HG03439 (cell line): ENCODE measurements at regions not wholly inside any gene's neighbourhood (a gene's known extent, or its start where the extent isn't known, plus 50 kb on each side); places are given as distances from the start of the nearest gene placed in this dataset.
A peak's percentile ranks its signal among the peaks of the same experiment; 100 is the strongest.

ENCODE experiments used
- ATAC-seq: cut with Tn5 transposase; IDR thresholded peaks from one replicate; pipeline ENCODE4 v1.9.1; 2021; ENCODE audit warnings: mild to moderate bottlenecking, moderate library complexity; ENCODE audit not compliant: unreplicated experiment

- no peak for ATAC-seq
Measured at GRCh38 chr2:14358774-14359173, 273.7 kb upstream of the LRATD1 start.

- ATAC-seq, result no peak
Measured at GRCh38 chr2:14363137-14363536, 269.4 kb upstream of the LRATD1 start.

- ATAC-seq, result no peak
Measured at GRCh38 chr2:14363976-14364375, 268.5 kb upstream of the LRATD1 start.

GRCh38 chr2:14364471-14364870 lies 268.0 kb upstream of the LRATD1 start:
- no peak for ATAC-seq

DNA sequence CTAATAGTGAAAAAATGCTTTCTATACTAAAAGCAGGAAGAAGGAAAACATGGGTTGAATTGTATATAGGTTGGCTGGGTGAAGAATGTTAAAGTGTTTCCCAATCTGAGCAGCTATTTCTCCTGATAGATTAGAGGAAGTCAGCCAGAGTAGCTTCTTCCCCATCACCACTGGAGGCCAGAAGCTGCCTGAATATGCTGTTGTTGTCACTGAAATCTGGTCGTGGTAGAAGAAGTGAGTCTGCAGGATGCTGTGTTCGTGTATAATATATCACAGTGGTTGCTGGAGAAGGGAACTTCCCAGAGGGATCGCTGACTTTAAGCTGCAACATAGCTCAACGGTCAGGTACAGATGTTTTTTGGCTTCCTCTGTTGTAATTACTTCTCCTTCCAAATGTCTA lies 247.5 kb upstream of the LRATD1 start:
- no peak for ATAC-seq

DNA sequence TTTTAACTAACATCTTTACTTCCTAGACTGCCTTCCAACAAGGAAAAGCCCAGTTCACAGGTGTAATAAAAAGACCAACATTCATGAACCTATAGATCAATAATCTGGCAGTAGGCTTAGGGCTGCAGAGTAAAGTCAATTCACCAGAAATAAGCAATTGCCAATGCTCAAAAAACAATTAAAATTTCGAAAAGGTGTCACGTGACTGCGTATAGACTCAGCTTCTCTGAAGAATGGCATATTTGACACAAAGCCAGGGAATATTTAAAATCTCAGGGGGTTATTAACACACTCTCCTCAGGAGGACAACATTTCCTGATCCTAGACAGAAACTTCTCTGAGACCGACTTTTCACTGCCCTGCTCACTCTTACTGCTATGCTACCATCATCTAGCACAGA lies 245.2 kb upstream of the LRATD1 start:
- ATAC-seq, result no peak

DNA sequence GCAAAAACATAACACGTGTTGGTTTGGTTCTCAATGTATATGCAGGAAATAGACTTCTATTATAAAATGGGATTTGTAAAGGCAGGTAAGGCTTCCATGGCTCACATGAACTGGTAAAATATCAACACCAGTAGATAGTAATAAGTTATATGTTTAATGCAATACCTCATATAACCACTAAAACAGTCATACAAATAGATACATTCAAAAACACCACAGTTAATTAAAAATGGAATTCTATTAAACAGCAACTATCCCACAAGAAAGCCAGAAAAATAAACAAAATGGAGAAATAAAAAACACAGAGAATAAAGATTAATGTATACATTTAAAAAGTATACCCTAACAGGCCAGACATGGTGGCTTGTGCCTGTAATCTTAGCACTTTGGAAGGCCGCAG lies 243.8 kb upstream of the LRATD1 start:
- no peak for ATAC-seq

GRCh38 chr2:14396533-14397083 lies 235.9 kb upstream of the LRATD1 start:
- ATAC-seq, result no peak

- ATAC-seq, result no peak
Measured at GRCh38 chr2:14398641-14399040, 233.9 kb upstream of the LRATD1 start.

DNA sequence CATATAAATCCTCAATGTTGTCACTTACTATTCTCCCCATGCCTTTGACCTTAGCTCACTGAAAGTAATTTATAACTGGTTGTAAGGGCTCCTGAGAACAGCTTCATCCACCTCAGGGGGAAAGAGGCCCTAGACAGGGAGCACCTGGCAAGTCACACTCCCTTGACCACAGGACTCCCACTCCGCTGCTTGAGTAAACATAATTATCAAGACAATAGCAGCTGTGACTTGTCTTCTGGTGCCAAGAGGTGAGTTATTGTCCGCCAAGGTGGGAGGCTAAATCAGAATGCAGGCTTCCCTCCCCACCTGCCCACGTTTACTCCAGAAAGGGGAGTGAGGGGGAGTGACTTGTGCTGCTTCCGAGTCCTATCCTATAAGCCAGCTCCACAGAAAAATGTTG lies 230.6 kb upstream of the LRATD1 start:
- ATAC-seq, result no peak

DNA sequence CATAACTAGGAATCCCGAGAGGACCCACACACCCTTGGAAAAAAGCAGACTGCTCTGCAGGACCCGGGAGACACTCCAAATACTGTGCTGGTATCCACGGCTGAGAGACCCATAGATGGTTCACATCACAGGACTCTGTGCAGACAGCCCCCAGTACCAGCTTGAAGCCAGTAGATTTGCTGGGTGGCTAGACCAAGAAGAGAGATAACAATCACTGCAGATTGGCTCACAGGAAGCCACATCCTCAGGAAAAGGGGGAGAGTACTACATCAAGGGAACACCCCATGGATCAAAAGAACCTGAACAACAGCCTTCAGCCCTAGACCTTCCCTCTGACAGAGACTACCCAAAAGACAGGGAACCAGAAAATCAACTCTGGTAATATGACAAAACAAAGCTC lies 223.8 kb upstream of the LRATD1 start:
- no peak for ATAC-seq

DNA sequence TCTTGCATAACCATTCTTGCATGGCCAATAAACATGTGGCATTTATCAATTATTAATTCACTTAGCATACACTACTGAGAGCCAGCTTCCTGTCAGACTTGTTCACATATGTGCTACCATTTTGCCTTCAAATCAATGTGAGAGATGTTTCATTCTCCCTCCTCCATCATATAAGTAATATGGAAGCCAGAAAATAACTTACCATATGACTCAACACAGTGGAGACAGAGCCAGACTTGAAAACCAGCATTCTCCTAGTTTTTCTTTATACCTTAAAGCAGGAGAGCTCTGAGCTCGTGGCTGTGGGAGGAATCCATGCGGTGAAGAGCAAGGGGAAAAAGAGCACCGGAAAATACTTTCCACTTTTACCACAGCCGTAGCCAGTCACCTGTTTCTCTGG lies 215.0 kb upstream of the LRATD1 start:
- no peak for ATAC-seq

GRCh38 chr2:14418115-14418514 lies 214.4 kb upstream of the LRATD1 start:
- ATAC-seq, result no peak

- no peak for ATAC-seq
Measured at GRCh38 chr2:14420851-14421250, 211.7 kb upstream of the LRATD1 start.

DNA sequence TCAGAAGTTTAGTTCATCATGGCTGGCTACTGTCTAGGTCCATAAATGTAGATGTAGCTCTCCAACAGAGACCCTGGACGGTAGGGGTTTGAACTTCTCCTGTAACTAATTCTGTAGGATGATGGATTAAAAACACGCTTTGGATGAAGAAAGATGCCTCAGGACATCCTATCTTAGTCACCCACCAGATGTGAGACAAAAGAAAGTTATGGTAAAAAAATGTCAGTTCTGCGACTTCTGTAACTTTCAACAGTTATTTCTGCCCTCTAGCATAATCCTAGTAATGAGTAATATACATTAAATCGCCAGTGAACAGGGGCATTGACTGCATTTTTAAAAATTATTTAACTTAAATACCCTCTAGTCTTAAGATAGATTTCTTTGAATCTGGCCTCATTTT lies 210.1 kb upstream of the LRATD1 start:
- no peak for ATAC-seq

DNA sequence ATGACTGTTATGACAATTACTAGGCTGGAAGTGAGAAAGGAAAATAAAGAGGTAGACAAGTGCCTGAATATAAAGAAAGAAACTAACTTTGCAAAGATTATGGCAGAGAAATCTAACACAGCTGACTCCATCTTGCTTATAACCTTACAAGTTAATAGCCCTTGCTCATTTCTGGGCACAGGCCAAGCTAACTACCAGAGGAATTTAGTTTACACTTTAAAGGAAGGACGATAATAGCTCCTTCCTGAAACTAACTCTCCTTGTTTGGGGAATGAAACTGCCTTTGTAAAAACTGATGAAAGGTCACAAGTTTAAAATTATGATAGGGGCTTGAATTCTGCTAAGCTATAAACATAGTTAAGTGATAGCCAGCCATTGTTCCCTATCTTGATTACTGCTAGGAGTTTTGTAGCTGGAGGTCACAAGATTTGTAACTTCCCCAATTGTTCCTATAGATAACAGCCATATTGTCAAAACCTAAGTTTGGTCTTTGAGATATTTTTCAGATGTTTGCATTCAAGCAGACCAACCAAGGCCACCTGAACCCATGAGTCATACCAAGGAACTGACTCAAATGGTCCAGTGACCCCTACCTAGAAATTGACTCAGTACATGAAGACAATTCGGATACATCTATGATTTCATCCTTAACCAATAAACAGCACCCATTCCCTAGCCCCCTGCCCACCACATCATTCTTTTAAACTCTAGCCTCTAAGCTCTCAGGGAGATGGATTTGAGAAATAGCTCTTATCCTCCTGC lies 209.2 kb upstream of the LRATD1 start:
- ATAC-seq, result no peak

GRCh38 chr2:14424478-14425390 lies 207.8 kb upstream of the LRATD1 start:
- ATAC-seq, result peak; percentile 57

DNA sequence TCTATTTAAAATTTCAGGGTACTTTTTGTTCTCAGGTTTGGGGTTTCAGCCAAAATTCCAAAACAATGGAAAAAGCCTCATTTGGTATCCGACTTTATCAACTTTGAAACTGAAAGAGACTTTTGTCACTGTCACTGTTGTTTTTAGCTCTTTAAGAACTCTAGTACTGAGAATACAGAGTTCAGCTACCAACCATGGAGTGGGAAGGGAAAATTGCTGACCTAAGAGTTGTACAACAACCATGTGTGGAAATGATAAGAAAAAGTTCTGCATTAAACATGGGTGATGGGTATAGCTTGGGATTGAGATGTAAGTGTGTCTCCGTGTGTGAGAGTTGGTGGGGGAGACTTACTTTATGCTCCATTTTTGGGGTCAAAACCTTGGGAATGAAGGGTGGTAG lies 206.6 kb upstream of the LRATD1 start:
- no peak for ATAC-seq

GRCh38 chr2:14428056-14428455 lies 204.5 kb upstream of the LRATD1 start:
- no peak for ATAC-seq

DNA sequence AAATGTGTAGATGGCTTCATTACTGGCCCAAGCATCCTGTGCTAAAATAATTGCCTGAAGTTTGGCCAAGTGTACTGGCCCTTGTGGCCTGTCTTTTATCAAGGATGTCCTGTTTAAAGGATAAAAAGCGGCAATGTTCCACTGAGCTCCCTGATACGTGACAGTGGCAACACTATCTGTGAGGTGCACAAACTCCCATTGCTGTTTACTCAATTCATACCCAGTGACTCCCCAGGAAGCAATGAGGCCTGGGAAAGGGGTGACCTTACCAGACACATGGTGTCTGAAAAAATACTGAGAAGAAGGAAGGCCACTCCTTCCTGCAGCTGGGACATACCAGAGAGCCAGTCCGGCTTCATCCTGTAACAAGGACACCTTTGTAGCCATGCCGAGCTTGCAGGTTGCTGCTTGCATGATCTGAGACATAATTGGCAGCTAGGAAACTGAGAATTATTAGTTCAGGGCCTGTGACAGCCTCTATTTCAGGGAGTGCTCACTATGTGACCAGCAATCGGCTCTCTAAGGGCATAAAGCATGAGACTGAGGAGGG lies 198.5 kb upstream of the LRATD1 start:
- ATAC-seq, result no peak

DNA sequence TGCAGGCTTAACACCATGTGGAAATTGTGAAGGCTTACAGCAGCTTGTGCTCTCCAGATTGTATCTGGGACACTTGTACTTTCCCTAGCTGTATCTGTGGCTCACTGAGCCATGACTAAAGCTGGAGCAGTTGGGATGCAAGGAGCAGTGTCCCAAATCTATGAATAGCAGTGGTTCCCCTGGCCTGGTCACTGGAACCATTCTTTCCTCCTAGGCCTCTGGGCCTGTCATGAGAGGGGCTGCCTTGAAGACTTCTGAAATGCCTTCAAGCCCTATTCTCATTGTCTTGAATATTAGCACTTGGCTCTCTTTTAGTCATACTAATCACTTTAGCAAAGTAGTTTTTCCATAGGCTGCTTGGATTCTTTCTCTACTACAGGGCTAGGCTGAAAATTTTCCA lies 186.8 kb upstream of the LRATD1 start:
- no peak for ATAC-seq

DNA sequence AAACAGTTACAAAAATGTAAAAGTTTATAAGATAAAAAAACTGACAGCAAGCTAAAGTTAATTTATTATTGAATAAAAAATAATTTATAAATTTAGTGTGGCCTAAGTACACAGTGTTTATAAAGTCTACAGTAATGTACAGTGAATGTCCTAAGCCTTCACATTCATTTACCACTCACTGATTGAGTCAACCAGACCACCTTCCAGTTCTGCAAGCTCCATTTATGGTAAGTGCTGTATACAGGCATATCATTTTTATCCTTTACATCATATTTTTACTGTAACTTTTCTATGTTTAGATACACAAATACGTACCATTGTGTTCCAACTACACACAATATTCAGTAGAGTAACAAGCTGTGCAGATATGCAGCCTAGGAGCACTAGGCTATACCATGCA lies 184.2 kb upstream of the LRATD1 start:
- no peak for ATAC-seq
